ENCODE measurements at regions not wholly inside any gene's neighbourhood (a gene's known extent, or its start where the extent isn't known, plus 50 kb on each side); places are given as distances from the start of the nearest gene placed in this dataset.

GRCh38 chr7:26438078-26438477 lies 146.4 kb downstream of the SNX10 start (continued):
- TF ChIP-seq ZBTB33 (IDR thresholded peaks at IDR 0.05; ENCODE audit: borderline replicate concordance, low read depth) (no peak), SIN3A (IDR thresholded peaks at IDR 0.05; ENCODE audit: borderline replicate concordance, low read depth, low read length) (no peak), YY1 (IDR thresholded peaks at IDR 0.05; ENCODE audit: low read depth) (no peak), NRF1 (IDR thresholded peaks at IDR 0.05; ENCODE audit: low read depth, low read length) (no peak), PBX3 (IDR thresholded peaks at IDR 0.05) (no peak), GABPA (IDR thresholded peaks at IDR 0.05; ENCODE audit: low read depth) (no peak), CTCF (IDR thresholded peaks at IDR 0.05) (no peak), TAF1 (IDR thresholded peaks at IDR 0.05; ENCODE audit: borderline replicate concordance, low read depth, low read length) (no peak), IRF3 (IDR thresholded peaks at IDR 0.05; ENCODE audit: low read depth, low read length) (no peak), FOXM1 (IDR thresholded peaks at IDR 0.05; ENCODE audit: low read depth) (no peak), TCF12 (IDR thresholded peaks at IDR 0.05) (no peak)

- H3K4me3 ChIP-seq (ENCODE audit: low read depth in 2 of 2, low read length in 1 of 2), result no peak overlapping the region
- TF ChIP-seq USF2 (IDR thresholded peaks at IDR 0.05; ENCODE audit: borderline replicate concordance, low read depth, low read length) (no peak), YY1 (IDR thresholded peaks at IDR 0.05; ENCODE audit: low read depth) (no peak), MEF2A (IDR thresholded peaks at IDR 0.05; ENCODE audit: borderline replicate concordance, low read depth) (no peak)
- WGBS (ENCODE audit: low lambda C conversion rate), result 60% methylated on average over 7 of the region's 7 CpGs
- H3K79me2 ChIP-seq (ENCODE audit: insufficient read depth), result no peaks in the 10 kb centered on the region
- H2AFZ ChIP-seq (ENCODE audit: low read depth), result no peak overlapping the region
- no peaks in the 10 kb centered on the region for H4K20me1 ChIP-seq (ENCODE audit: insufficient read depth)
- no peaks in the 10 kb centered on the region for H3K27me3 ChIP-seq (ENCODE audit: insufficient read depth)
- DNase-seq, result no peak
- H3K9ac ChIP-seq, result no peak overlapping the region
- ChIA-PET POLR2A (no interaction called here), CTCF (interaction anchor here (1.2 to 1.9 kb wide), 6 partner anchors 10 to 721 kb away, joined by 3 to 9 read pairs (median 4); no protein-coding TSS in a partner anchor)
- no peak overlapping the region for H3K4me2 ChIP-seq
- H3K4me1 ChIP-seq (ENCODE audit: control insufficient read depth in 1 of 2, insufficient read depth in 2 of 2, low read depth in 1 of 2, low read length in 1 of 2), result peaks cover 0 to 23% of the 10 kb centered on the region in 2 experiments; a peak in 2 of 4 replicates
- no peaks in the 10 kb centered on the region for H3F3A ChIP-seq (replicated peaks; ENCODE audit: insufficient read depth)
- H3K36me3 ChIP-seq (replicated peaks in 1 of 2; ENCODE audit: control insufficient read depth in 1 of 2, insufficient read depth in 2 of 2, low read length in 1 of 2), result no peaks in the 10 kb centered on the region
- H3K9me3 ChIP-seq, result no peaks in the 10 kb centered on the region
- H3K27ac ChIP-seq (ENCODE audit: low read depth in 2 of 2, low read length in 1 of 2), result no peak overlapping the region
- H3K9me2 ChIP-seq, result no peaks in the 10 kb centered on the region
These were observed 148.0 kb downstream of the SNX10 start for GRCh38 chr7:26439521-26440232.

Measured in SK-N-SH (cell line).